HG03432 (cell line): ENCODE measurements at regions not wholly inside any gene's neighbourhood (a gene's known extent, or its start where the extent isn't known, plus 50 kb on each side); places are given as distances from the start of the nearest gene placed in this dataset.

ENCODE experiments used
- ATAC-seq: cut with Tn5 transposase; IDR thresholded peaks from one replicate; pipeline ENCODE4 v1.9.1; 2021; ENCODE audit warnings: mild to moderate bottlenecking, moderate library complexity; ENCODE audit not compliant: unreplicated experiment

DNA sequence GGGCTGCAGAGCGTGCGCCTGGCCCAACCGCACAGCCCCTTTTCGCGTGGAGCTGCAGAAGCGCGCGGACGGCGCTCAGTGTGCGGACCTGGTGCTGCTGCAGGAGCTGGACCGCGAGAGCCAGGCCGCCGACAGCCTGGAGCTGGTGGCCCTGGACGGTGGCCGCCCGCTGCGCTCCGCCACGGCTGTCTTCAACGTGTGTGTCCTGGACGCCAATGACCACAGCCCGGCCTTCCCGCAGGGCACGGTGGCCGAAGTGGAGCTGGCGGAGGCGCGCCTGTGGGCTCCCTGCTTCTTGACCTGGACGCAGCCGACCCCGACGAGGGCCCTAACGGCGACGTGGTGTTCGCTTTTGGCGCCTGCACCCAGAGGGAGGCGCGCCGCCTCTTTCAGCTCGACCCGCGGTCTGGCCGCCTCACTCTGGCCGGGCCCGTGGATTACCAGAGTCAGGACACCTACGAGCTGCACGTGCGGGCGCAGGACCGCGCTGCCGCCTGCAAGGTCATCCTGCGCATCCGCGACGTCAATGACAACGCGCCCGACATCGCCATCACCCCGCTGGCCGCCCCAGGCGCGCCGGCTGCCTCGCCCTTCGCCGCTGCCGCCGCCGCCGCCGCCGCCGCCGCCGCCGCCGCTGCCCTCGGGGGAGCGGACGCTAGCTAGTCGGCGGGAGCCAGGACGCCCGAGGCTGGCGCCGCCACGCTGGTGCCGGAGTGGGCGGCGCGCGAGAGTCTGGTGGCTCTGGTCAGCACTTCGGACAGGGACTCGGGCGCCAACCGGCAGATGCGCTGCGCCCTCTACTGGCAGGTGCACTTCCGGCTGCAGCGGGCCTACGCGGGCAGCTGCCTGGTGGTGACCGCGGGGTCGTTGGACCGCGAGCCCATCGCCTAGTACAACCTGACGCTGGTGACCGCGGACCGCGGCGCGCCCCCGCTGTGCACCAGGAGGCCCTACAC lies 172.2 kb downstream of the OLFM4 start:
- no peak for ATAC-seq

DNA sequence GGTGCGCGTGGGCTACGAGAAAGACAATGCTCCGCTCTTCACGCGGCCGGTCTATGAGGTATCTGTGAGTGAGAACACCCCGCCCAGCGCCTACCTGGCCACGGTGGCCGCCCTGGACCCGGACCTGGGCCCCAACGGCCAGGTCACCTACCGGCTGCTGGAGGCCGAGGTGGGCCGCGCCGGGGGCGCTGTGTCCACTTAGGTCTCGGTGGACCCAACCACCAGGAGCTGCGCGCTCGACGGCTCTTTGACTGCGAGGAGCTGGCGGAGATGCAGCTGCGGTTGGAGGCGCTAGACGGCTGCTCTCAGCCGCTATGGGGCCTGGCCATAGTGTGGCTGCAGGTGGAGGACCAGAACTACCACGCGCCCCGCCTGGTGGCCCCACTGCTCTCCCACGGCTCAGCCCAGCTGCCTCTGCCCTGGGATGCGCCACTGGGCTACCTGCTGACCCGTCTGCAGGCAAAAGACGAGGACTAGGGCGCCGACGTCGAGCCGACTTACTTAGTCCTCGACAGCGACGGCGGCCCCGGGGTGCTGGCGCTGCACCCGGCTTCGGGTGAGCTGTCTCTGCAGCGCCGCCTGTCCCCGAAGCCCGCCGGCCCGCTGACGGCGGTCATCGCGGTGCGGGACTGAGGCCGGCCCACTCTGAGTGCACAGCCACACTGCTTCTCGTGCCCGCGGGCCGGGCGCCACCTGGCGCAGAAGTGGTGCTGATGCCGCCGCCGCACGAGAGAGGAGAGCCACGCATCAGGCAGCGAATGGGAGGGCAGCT lies 173.0 kb downstream of the OLFM4 start:
- no peak for ATAC-seq

DNA sequence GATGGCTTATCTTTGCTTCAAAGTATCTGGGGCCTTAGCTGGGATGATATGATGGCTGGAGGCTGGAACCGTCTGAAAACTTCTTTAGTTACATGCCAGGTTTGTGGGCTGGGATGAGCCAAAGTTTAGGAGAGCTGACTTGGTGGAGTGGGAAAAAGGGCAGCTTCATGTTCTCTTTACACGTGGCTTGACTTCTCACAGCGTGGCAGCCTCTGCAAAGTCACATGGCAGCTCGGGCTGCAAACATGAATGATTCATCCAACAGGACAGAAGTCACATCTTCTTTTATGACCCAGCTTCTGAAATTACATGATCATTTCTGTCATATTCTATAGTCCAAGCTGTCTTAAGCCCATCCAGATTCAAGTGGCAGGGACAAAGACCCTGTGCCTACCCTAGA lies 176.0 kb downstream of the OLFM4 start:
- ATAC-seq = no peak

DNA sequence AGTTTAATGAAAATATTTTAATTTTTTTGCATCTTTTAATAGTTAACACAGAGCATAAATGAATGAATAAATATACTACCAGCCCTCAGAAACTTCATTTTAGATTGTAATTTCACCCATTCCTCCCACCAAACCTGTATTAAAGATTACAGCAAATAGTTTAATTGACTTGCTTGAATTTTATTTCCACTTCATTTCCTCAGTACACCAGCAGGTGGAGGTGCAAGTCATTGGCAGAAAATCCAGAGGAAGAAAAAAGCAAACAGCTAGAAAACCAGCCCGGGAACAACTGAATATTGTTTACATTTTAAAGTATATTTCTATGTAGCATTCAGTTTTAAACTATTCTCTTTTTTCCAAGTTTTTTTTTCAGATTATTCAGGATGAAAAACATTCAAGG lies 177.8 kb downstream of the OLFM4 start:
- no peak for ATAC-seq

DNA sequence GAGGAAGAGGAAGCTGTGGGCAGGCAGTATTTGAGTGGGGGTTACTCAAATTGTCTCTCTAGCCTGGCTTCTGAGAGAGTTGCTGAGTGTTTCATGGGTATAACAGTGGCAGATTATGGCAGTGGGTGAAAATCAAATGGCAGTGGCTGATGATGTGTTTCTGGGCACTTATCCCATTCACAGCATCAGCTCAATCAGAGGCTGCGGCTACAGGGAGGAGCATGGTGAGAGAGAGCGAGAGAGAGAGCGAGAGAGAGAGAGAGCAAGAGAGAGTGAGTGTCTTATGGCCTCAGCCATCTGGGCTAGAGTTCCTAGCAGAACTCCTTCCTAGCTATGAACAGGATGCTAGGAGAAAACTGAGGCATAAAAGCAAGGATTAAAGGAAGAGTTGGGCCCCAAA lies 178.9 kb downstream of the OLFM4 start:
- ATAC-seq = no peak

DNA sequence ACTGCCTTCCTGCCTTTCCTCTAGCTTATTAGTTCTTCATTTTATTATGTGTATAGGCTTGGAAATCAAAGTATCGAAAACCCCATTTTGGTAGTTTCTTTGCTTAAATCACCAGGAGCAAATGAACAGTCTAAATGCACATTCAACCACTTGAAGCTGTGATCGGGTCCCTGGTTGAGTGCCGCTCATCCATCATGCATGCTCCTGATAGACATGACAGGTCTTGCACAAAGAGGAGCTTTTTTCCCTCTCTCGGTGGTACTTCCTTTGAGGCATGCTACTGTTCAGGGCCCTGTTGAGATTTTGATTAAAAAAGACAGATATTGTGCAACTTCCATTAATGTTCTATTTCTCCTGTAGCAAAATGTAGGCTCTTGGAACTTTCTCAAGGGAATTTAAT lies 185.8 kb downstream of the OLFM4 start:
- no peak for ATAC-seq

DNA sequence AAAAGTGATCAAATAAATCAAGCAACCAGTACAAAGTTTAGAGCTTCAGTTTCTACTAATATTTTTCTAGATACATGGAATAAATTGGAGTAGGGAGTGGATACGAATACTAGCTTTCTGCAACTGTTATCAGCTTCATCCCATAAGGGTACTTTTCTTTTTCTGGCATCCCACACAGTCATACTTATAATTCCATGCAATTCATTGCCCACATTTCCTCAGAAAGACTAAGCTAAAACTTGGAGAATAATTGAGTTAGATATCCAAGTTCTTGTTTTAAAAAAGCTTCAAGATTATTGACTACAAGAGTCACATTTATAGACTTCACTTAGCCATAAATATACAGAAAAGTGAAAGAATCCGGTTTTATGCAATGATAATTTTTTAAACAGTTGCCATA lies 186.9 kb downstream of the OLFM4 start:
- no peak for ATAC-seq

DNA sequence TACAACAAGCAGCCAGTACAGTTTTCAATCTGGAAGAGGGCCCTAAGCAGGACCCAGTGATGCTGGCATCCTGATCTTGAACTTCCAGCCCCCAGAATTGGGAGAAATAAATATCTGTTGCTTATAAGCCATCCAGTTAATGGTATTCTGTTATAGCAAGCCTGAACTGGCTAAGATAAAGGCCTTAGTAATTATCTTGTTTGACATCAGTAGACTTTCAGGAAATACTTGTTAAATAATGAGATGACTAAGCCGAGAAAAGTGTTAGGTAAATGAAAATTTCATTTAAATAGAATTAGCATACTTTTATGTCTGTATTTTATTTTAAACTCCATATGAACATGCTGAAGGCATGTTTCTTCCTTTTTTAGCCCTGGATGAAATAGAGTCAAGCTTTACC lies 188.2 kb downstream of the OLFM4 start:
- ATAC-seq = no peak

DNA sequence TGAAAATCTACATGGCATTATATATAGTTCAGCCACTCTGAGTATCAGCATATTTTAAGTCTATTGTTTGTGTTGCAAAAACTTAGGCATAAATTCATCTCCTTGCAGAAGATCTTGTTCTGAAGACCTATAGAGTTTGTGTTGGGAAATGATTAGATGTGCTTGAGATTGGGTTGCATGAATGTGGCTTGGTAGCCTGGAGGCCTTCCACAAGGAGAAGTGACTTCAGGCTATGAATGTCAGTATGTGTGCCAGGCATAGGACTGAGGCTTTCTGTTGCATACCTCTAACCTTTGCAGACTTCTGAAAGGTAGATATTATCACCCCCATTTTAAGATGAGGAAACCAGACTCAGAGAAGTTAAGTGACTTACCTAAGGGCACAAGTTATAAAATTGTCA lies 188.6 kb downstream of the OLFM4 start:
- ATAC-seq = no peak

DNA sequence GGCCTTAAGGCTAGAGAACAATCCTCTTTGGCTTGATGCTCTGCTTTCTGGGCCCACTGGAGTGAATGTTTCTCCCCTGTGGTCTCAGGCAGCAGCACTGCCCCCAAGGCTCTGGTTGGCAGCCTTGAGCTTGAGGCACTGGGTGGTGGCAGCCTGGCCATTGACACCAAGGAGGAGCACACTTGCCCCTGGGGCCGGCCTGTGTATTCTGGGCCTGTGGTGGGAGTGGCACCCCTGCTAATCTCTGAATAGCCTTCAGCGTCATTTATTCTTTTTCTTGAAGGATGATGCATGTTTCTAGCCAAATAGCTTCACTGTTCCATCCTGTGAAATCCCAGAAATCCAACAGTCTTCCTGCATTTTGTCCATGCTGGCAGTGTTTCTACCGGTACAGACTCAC lies 191.4 kb downstream of the OLFM4 start:
- no peak for ATAC-seq

DNA sequence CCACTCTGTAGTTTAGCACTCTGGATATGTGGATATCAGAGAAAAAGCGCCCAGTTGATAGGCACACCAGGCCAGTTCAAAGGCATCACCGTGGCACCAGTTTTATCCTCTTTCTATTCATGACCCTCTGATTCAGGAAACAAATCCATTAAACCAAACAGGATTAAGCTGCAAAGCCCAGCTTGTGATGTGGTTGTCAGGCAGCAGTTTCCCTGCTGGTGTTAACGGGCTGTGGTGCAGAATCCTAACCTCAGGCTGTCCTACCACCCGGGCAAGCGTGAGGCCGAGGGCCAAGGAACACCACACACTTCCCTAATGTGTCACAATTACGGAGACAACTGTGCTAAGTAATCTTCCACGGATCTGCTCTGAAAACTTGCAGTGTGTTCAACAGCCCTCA lies 209.1 kb downstream of the OLFM4 start:
- ATAC-seq = no peak

DNA sequence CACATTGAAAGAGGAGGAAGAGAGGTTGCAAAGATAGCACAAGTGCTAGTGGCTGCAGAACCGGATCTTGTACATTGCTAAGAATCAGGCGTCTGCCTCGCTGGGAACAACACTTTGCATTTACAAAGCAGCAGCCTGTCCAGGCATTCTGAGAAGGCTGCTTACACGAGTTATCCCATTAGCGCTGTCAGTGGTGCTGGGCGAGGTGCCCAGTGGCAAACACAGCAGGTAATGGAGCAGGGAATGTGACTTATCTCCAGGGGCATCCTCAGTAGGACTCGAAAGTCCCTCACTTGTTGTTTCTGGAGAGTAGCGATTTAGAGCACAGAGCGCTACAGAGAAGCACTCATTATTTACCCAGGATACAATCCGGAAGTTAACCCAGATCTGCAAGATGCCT lies 209.6 kb downstream of the OLFM4 start:
- no peak for ATAC-seq

DNA sequence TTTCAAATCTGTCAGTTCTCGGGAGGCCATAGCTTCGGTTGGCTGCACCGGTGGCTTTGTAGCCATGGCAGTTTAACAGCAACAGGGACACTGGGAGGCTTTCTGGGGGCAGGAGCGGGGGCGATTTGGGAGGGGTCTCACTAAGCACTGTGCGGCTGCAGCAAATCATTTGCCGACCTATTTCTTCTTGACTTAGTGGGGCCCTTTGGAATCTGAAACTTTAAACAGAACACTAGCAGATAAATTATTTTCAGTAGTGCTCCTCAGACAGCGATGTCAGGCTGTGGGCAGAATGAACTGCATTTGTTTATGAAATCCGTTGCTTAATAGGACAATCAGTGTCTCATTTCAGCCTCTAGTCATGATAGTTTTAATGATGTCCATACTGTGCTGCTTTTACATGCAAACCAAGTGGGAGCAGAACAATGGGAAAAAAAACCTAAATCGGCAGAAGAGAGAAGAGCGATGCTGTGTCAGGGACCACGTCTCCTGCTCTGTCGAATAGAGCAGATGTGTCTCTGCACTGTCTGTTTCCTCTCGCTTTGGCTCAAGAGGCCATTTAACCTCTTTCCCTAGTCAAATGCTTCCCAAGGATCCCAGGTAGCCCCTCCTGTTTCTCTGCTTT lies 211.9 kb downstream of the OLFM4 start:
- ATAC-seq = no peak

DNA sequence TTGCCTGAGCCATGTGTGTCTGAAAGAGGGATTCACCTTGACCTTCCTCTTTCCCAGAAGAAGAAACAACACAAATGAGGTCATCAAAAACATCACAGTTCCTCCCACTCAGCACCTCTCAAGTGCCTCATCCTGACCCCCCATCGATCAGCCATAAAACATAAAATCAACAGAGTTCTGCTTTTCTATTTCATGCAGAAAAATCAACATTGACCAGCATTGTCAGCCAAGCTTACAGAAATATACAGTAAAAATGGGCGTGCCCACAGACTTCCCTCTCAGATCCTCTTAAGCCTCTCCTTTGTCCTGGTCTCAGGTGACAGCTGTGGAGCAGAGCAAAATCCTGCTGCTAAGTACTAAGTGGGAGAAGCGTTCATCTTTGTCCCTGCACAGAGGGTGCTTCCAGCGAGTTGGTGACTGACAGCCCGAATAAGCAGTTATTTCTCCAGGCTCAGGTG lies 213.3 kb downstream of the OLFM4 start:
- no peak for ATAC-seq

DNA sequence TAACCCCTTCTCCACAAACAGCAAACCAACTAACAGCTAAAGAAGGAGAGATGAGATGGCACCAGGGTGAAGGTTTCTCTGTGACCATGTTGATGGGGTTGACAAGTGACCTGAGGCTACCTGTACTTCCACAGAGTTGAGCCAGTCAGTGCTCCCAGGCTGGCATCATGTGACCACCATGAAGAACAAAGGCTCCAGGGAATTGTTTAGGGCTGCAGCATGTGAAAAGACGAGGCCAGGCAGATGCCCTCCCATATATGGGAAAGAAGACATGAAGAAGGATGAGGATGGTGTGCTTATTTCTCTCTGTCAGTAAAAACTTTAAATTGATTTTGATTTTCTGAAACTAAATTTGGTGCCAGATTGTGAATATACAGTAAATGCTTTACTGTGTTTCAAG lies 220.6 kb downstream of the OLFM4 start:
- no peak for ATAC-seq

DNA sequence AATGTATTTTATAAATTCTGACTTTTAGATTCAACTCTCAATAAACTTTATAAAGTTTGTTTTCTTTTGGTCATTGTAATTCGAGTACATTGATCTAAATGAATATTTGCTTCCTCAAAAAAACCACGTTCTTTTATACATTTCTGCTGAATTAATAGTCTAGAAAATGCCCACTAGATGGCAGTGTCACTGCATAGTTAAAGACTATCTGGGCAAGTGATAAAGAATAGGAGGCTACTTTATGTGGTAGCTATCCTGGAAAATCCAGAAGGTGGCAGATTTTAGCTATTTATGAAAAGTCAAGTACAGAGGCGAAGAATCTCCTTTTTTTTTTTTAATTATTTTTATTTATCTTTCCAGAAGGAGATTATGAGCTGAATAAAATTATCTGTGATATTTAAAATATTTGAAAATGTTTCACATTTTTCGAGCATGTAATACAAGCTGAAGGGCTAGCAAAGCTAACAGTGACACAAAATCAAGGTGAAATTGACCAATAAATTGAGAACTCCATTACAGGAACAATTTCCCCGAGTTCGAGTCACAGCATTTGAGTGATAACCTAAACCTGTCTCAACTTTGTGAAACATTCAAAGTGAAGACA lies 221.8 kb downstream of the OLFM4 start:
- peak; percentile 95 for ATAC-seq

DNA sequence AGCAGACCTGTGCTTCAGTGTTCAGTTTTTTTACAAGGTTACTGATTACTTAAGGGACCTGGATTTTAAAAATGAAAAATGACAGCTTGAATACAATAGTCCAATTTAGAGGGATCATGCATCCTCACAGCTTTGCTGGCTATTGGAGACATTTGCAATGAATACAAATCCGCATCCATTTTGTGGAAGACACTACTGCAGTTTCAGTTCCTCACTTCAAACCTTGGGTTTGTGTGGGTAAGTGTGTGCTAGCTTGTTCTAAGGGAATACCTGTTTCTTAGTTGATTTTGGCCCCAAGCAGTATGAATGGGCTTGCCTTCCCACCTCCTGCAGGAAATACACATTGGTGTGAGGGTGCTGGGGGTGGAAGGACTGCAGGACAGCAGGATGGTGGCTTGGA lies 222.4 kb downstream of the OLFM4 start:
- no peak for ATAC-seq

DNA sequence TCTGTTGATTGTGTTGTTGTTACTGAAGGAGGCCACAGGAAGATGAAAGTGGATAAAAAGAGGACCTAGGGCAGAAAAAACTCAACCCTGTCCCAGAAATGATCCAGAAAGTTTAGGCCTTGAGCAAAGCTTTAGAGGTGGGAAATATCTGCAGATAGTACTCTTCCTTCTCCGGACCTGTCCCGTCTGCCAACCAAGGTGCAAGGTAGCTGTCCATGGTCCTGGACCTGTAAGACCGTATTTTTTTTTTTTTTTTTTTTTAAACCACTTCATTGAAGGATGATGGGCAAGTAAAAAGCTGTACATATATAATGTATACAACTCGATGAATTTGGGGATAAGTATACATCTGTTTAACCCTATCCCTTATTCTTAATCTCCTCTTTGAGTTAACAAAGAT lies 225.9 kb downstream of the OLFM4 start:
- ATAC-seq = no peak

DNA sequence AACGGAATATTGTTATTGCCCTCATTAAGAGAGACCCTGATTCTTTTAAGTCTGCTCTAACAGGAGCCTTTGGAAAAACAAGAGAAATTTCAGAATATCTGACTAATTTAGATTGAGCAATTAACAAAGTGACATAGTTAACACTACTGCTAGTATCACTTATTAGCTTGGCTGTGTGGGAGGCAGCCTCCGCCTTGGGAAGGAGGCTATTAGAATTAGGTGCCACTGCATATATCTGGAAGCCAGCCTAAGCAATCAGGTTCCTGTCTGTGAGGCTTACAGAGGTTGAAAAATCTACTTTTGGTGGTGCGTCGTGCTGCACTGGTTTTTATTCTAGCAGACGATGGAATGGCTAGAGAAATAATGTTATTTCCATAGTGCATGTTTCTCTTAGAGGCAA lies 227.2 kb downstream of the OLFM4 start:
- ATAC-seq = no peak

DNA sequence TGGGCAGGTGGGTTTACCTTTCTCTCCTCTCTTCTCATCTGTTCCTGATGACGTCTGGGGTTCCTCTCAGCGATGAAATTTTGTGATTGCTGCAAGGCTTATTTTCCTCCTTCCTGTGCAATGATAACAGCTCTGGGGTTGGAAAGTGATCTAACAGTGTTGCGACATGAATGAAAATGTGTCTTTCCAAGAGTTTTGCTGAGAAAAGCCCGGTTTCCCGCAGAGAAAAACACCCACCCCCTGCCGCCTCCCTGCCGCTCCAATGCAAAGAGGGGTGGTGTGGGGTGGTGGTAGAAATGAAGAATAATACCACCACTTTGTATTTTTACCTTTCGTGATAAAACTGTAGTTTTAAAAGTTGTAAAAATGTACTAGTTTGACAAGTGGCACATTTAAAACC lies 232.0 kb downstream of the OLFM4 start:
- ATAC-seq = no peak

DNA sequence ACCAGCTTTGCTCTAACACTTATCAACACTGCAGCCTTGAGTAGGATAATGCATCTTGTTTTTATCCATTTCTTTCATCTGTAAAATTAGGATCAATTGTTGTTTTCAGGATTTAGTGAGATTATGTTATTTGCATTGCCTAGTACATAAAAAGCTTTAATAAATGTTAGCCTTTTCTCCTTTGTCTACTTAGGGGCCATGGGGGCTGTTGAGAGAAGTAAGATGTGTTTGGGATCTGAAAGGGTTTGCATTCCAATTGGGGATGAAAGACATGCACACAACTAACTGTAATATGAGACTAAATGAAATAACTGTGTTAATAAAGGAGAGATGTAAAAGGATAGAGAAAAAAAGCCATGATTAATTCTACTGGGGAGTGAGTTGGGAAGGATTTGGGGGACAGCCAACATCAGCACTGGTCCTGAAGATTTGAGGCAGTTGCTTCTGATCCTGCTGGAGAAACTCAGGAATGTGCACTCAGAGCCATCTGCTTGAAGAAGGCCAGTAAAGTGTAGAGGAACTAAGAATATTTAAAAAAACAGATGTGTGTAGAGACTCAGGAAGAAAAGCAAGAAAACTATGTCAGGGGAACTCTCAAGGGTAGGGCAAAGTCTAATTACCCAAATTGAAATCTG lies 236.3 kb downstream of the OLFM4 start:
- ATAC-seq = no peak
